ENCODE measurements at regions not wholly inside any gene's neighbourhood (a gene's known extent, or its start where the extent isn't known, plus 50 kb on each side); places are given as distances from the start of the nearest gene placed in this dataset.

DNA sequence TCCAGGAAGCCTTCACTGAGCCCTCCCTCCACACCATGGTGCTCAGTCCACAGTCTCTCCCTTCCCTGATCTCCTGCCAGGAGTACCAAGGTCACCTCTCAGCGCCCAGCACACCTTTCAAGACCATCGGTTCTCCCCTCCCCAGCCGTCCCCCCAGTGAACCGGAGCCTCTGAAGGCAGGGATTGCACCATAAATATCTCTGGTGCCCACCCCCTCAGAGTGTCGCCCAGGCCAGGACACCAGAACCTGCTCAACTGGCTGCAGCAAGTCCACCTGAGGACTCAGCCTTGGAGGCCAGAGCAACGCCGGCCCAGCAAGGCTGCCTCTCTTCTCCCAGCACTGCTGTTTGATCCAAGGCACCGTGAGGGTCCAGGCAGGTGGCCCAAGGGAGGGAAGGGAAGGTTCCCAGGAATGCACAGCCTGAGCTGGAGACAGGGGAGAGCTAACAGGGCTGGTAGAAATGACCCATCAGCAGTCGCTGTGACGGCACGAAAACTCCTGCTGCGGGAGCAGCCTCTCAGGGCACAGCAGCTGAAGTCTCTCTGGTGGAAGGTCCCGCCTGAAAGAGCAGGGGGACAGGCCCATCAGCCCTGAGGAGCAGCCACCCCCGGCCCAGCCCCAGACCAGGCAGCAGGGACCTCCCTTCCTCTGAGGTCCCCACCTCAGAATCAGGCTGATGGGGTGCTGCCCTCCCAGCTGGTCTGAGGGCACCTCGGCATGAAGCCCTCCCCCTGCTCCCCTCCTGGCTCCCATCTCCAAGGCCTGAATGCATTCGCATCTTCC is 80.3 kb downstream of the BUD13 start:
- 31% methylated on average over 10 of the region's 16 CpGs for WGBS (ENCODE audit: low lambda C conversion rate)
- in situ Hi-C loops (cut with HindIII; ENCODE audit: extremely low pct_ligation_motif_present, low pct_unique_long_range_greater_than_20kb) = loop anchor here (5.0 kb wide), 2 partner anchors 50 to 175 kb away; no protein-coding TSS in a partner anchor
- Histone ChIP-seq H2AFZ (ENCODE audit: low read length) (no peak overlapping the region), H3K79me2 (ENCODE audit: insufficient read depth, low read length) (no peaks in the 10 kb centered on the region), H3K4me2 (ENCODE audit: low read depth, low read length) (no peak overlapping the region), H3K9ac (ENCODE audit: insufficient read depth, low read depth, low read length) (no peak overlapping the region), H3K27me3 (ENCODE audit: control insufficient read depth in 1 of 2, insufficient read depth in 2 of 2, low read length in 2 of 2) (peaks cover 3 to 40% of the 10 kb centered on the region in 2 experiments; a peak in 3 of 5 replicates), H4K20me1 (ENCODE audit: insufficient read depth, low read length) (no peaks in the 10 kb centered on the region), H3K36me3 (replicated peaks in 1 of 2; ENCODE audit: control insufficient read depth in 1 of 2, insufficient read depth in 2 of 2, low read length in 2 of 2) (no peaks in the 10 kb centered on the region), H3K4me3 (replicated peaks in 1 of 3; ENCODE audit: insufficient read depth in 1 of 3, low read depth in 2 of 3, low read length in 3 of 3) (no peak overlapping the region), H3K27ac (ENCODE audit: extremely low read length, insufficient read depth, low read length) (no peak overlapping the region), H3K9me3 (ENCODE audit: low read length) (no peaks in the 10 kb centered on the region), H3K4me1 (ENCODE audit: insufficient read depth, low read length) (peaks cover 12% of the 10 kb centered on the region)
- intact Hi-C loops (cut with micrococcal nuclease; ENCODE audit: unreplicated experiment) = no loop called here
- FAIRE-seq = no peak
- DNase-seq (ENCODE audit: low spot score) = no peak
- POLR2A ChIA-PET = no interaction called here
- TF ChIP-seq ZNF605 (CRISPR knock-in tag; IDR thresholded peaks at IDR 0.05) = no peak
- no peak for TF ChIP-seq FIP1L1 (IDR thresholded peaks at IDR 0.05; ENCODE audit: borderline replicate concordance, insufficient read depth, low read depth, low read length)
- no peak for TF ChIP-seq TRAFD1 (CRISPR knock-in tag; IDR thresholded peaks at IDR 0.05; ENCODE audit: borderline replicate concordance)
- no peak; the same call in 2 of the 3 replicates for ATAC-seq
- CTCF ChIA-PET (ENCODE audit: low intra/inter-chr PET ratio, low total read pairs) = interaction anchor here (0.7 to 2.0 kb wide), 2 partner anchors 179 to 193 kb away, joined by 3 to 12 read pairs; no protein-coding TSS in a partner anchor
- BruUV-seq (replicated peaks) = no TSS peak

DNA sequence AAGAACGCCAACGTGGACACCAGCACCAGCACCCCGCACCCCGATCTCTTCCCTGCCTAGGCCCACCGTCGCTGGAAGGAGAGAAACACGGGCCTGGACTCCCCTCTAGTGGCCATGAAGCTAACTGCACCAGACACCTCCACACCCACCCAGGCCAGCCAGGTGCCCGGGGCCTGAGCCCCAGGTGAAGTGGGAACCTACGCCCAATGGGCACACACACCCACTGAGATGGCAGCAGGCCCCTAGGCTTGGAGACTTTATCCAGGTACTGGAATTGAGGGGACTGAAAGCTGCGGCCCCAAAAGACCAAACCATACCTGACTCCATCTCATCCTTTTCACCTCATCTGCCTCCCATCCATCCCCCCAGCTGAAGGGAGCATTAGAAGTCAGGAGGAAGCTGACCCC is 81.0 kb downstream of the BUD13 start:
- no peaks in the 10 kb centered on the region for H3K79me2 ChIP-seq (ENCODE audit: insufficient read depth, low read length)
- BruUV-seq (replicated peaks) = no TSS peak
- ChIA-PET CTCF (ENCODE audit: low intra/inter-chr PET ratio, low total read pairs) (interaction anchor here (0.7 to 2.0 kb wide), 2 partner anchors 178 to 193 kb away, joined by 3 to 12 read pairs; no protein-coding TSS in a partner anchor), POLR2A (no interaction called here)
- H3K27me3 ChIP-seq (ENCODE audit: control insufficient read depth in 1 of 2, insufficient read depth in 2 of 2, low read length in 2 of 2) = peaks cover 3 to 36% of the 10 kb centered on the region in 2 experiments; a peak in 3 of 5 replicates
- no peak overlapping the region for H3K4me3 ChIP-seq (replicated peaks in 1 of 3; ENCODE audit: insufficient read depth in 1 of 3, low read depth in 2 of 3, low read length in 3 of 3)
- no peaks in the 10 kb centered on the region for H4K20me1 ChIP-seq (ENCODE audit: insufficient read depth, low read length)
- no peak overlapping the region for H2AFZ ChIP-seq (ENCODE audit: low read length)
- no peaks in the 10 kb centered on the region for H3K36me3 ChIP-seq (replicated peaks in 1 of 2; ENCODE audit: control insufficient read depth in 1 of 2, insufficient read depth in 2 of 2, low read length in 2 of 2)
- no peak overlapping the region for H3K27ac ChIP-seq (ENCODE audit: extremely low read length, insufficient read depth, low read length)
- no peaks in the 10 kb centered on the region for H3K9me3 ChIP-seq (ENCODE audit: low read length)
- ATAC-seq (peak; percentile 84), FAIRE-seq (peak; percentile 28), DNase-seq (ENCODE audit: low spot score) (peak; percentile 31)
- H3K4me2 ChIP-seq (ENCODE audit: low read depth, low read length) = no peak overlapping the region
- H3K4me1 ChIP-seq (ENCODE audit: insufficient read depth, low read length) = peaks cover 16% of the 10 kb centered on the region
- in situ Hi-C loops (cut with HindIII; ENCODE audit: extremely low pct_ligation_motif_present, low pct_unique_long_range_greater_than_20kb) = loop anchor here (5.0 kb wide), 2 partner anchors 49 to 174 kb away; no protein-coding TSS in a partner anchor
- H3K9ac ChIP-seq (ENCODE audit: insufficient read depth, low read depth, low read length) = no peak overlapping the region
- 6% methylated on average over 5 of the region's 10 CpGs for WGBS (ENCODE audit: low lambda C conversion rate)
- intact Hi-C loops (cut with micrococcal nuclease; ENCODE audit: unreplicated experiment) = loop anchor here (1.0 kb wide), 2 partner anchors 46 to 177 kb away; no protein-coding TSS in a partner anchor
- TF ChIP-seq KDM2A (CRISPR knock-in tag; IDR thresholded peaks at IDR 0.05; ENCODE audit: borderline replicate concordance, low read depth) (peak; percentile 23; the same call in 1 of the 2 replicates), REXO4 (CRISPR knock-in tag; IDR thresholded peaks at IDR 0.05; ENCODE audit: borderline replicate concordance) (no peak), ZNF225 (CRISPR knock-in tag; IDR thresholded peaks at IDR 0.05) (0 out of 2 replicates have a peak, but pooled peaks have one; percentile 39), SMC3 (IDR thresholded peaks at IDR 0.05; ENCODE audit: low read length) (peak; percentile 37), RAD21 (CRISPR knock-in tag; IDR thresholded peaks at IDR 0.05) (peak; percentile 91)
- TF ChIP-seq, protein P1, sequence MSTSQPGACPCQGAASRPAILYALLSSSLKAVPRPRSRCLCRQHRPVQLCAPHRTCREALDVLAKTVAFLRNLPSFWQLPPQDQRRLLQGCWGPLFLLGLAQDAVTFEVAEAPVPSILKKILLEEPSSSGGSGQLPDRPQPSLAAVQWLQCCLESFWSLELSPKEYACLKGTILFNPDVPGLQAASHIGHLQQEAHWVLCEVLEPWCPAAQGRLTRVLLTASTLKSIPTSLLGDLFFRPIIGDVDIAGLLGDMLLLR (CRISPR knock-in tag; IDR thresholded peaks at IDR 0.05) = no peak
- TF ChIP-seq, protein P2, sequence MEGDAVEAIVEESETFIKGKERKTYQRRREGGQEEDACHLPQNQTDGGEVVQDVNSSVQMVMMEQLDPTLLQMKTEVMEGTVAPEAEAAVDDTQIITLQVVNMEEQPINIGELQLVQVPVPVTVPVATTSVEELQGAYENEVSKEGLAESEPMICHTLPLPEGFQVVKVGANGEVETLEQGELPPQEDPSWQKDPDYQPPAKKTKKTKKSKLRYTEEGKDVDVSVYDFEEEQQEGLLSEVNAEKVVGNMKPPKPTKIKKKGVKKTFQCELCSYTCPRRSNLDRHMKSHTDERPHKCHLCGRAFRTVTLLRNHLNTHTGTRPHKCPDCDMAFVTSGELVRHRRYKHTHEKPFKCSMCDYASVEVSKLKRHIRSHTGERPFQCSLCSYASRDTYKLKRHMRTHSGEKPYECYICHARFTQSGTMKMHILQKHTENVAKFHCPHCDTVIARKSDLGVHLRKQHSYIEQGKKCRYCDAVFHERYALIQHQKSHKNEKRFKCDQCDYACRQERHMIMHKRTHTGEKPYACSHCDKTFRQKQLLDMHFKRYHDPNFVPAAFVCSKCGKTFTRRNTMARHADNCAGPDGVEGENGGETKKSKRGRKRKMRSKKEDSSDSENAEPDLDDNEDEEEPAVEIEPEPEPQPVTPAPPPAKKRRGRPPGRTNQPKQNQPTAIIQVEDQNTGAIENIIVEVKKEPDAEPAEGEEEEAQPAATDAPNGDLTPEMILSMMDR (CRISPR knock-in tag; IDR thresholded peaks at IDR 0.05) = peak; percentile 95

Data from HepG2 (cell line).